ENCODE measurements at regions not wholly inside any gene's neighbourhood (a gene's known extent, or its start where the extent isn't known, plus 50 kb on each side); places are given as distances from the start of the nearest gene placed in this dataset.

- no peak for TF ChIP-seq CTCF (IDR thresholded peaks at IDR 0.05)
- TF ChIP-seq EP300 (IDR thresholded peaks at IDR 0.05) = no peak
- no peak for TF ChIP-seq POLR2A (IDR thresholded peaks at IDR 0.05)
- no peak for TF ChIP-seq POLR2AphosphoS5 (IDR thresholded peaks at IDR 0.05)
Measured at GRCh38 chr3:83002869-83003445, 1241.5 kb upstream of the GBE1 start.
